Neural progenitor cell (in vitro differentiated cells): ENCODE measurements at regions not wholly inside any gene's neighbourhood (a gene's known extent, or its start where the extent isn't known, plus 50 kb on each side); places are given as distances from the start of the nearest gene placed in this dataset.

ENCODE experiments used
- DNase-seq: peaks from one replicate; pipeline ENCODE4 v3.0.0-alpha.2; 2016; ENCODE audit warnings: low spot score
- H2AFZ ChIP-seq: fragments of 200-600 bp; sonication (generic); replicated peaks from 2 replicates; pipeline ENCODE4 v1.6.1; 2016; ENCODE audit warnings: antibody characterized with exemption
- H3F3A ChIP-seq: fragments of 200-600 bp; sonication (generic); 2 replicates; pipeline ENCODE4 v1.6.1; 2016; ENCODE audit warnings: antibody characterized with exemption, low read depth
- H3K27ac ChIP-seq: fragments of 200-600 bp; sonication (generic); 2 replicates; pipeline ENCODE4 v1.5.1; 2016; ENCODE audit warnings: mild to moderate bottlenecking
- H3K27me3 ChIP-seq: fragments of 200-600 bp; sonication (generic); 2 replicates; pipeline ENCODE4 v1.6.1; 2016; ENCODE audit warnings: mild to moderate bottlenecking, moderate library complexity
- H3K36me3 ChIP-seq: fragments of 200-600 bp; sonication (generic); 2 replicates; pipeline ENCODE4 v1.5.1; 2016
- H3K4me1 ChIP-seq: fragments of 200-600 bp; sonication (generic); 2 replicates; pipeline ENCODE4 v1.6.1; 2016; ENCODE audit warnings: mixed run types
- H3K4me2 ChIP-seq: fragments of 200-600 bp; sonication (generic); 2 replicates; pipeline ENCODE4 v1.6.1; 2016
- H3K4me3 ChIP-seq: fragments of 200-600 bp; sonication (generic); 2 replicates; pipeline ENCODE4 v1.5.1; 2016
- H3K79me2 ChIP-seq: fragments of 200-600 bp; sonication (generic); 2 replicates; pipeline ENCODE4 v1.6.1; 2016; ENCODE audit warnings: low read depth
- H3K9ac ChIP-seq: fragments of 200-600 bp; sonication (generic); 2 replicates; pipeline ENCODE4 v1.6.1; 2016
- H3K9me3 ChIP-seq: fragments of 200-600 bp; sonication (generic); 2 replicates; pipeline ENCODE4 v1.5.1; 2016; ENCODE audit warnings: low read depth
- H4K20me1 ChIP-seq: fragments of 200-600 bp; sonication (generic); 2 replicates; pipeline ENCODE4 v1.6.1; 2016; ENCODE audit warnings: low read depth
- H3K27ac Mint-ChIP-seq: 3 replicates; pipeline ENCODE4 v1.8.0; 2021; ENCODE audit warnings: mixed read lengths
- H3K27me3 Mint-ChIP-seq: 2 replicates; pipeline ENCODE4 v1.8.0; 2022; ENCODE audit warnings: low read depth, mild to moderate bottlenecking, inconsistent platforms, moderate library complexity, mixed read lengths; ENCODE audit not compliant: insufficient read depth
- H3K36me3 Mint-ChIP-seq: 3 replicates; pipeline ENCODE4 v1.8.0; 2021; ENCODE audit warnings: mixed read lengths
- H3K4me1 Mint-ChIP-seq: 3 replicates; pipeline ENCODE4 v1.8.0; 2021; ENCODE audit warnings: mixed read lengths
- H3K4me3 Mint-ChIP-seq: 3 replicates; pipeline ENCODE4 v1.8.0; 2021; ENCODE audit warnings: mild to moderate bottlenecking, moderate library complexity, mixed read lengths
- H3K9me3 Mint-ChIP-seq: 3 replicates; pipeline ENCODE4 v1.8.0; 2020; ENCODE audit warnings: mixed read lengths
- EZH2 ChIP-seq: fragments of 200-600 bp; sonication (generic); IDR thresholded peaks from 2 replicates; pipeline ENCODE4 v1.6.1; 2017; ENCODE audit warnings: antibody characterized with exemption, mild to moderate bottlenecking, moderate library complexity
- EZH2phosphoT487 ChIP-seq: fragments of 200-600 bp; sonication (generic); IDR thresholded peaks from 2 replicates; pipeline ENCODE4 v1.6.1; 2017; ENCODE audit warnings: antibody characterized with exemption
- TF ChIP-seq, protein P1 (sequence below): fragments of 200-600 bp; sonication (generic); IDR thresholded peaks from 2 replicates; pipeline ENCODE4 v1.5.1; 2017; ENCODE audit warnings: antibody characterized with exemption, mild to moderate bottlenecking

DNA sequence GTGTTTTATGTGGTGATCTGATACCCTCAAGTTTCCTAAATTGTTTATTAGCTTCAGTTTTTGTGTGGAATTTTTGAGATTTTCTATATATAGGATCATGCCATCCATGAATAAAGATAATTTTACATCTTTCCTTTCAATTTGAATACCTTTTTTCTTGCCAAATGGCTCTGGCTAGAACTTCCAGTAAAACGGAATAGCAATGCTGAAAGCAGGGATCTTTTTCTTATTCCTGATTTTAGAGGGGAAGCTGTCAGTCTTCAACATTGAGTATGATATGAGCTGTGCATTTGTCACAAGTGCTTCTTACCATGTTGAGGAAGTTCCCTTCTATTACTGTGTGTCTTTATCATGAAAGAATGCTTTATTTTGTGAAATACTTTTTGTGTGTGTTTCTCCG, 618.8 kb downstream of the FGF9 start:
- Mint-ChIP-seq H3K27ac (no peak overlapping the region), H3K36me3 (no peaks in the 10 kb centered on the region), H3K4me1 (no peaks in the 10 kb centered on the region), H3K4me3 (no peak overlapping the region), H3K27me3 (peaks cover 2% of the 10 kb centered on the region), H3K9me3 (peaks cover 2% of the 10 kb centered on the region)
- TF ChIP-seq, protein P1, sequence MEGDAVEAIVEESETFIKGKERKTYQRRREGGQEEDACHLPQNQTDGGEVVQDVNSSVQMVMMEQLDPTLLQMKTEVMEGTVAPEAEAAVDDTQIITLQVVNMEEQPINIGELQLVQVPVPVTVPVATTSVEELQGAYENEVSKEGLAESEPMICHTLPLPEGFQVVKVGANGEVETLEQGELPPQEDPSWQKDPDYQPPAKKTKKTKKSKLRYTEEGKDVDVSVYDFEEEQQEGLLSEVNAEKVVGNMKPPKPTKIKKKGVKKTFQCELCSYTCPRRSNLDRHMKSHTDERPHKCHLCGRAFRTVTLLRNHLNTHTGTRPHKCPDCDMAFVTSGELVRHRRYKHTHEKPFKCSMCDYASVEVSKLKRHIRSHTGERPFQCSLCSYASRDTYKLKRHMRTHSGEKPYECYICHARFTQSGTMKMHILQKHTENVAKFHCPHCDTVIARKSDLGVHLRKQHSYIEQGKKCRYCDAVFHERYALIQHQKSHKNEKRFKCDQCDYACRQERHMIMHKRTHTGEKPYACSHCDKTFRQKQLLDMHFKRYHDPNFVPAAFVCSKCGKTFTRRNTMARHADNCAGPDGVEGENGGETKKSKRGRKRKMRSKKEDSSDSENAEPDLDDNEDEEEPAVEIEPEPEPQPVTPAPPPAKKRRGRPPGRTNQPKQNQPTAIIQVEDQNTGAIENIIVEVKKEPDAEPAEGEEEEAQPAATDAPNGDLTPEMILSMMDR, result no peak
- TF ChIP-seq EZH2phosphoT487 (no peak), EZH2 (no peak)
- H3K9ac ChIP-seq, result no peak overlapping the region
- no peaks in the 10 kb centered on the region for H3K79me2 ChIP-seq
- no peak for DNase-seq
- no peaks in the 10 kb centered on the region for H3F3A ChIP-seq
- no peaks in the 10 kb centered on the region for H3K36me3 ChIP-seq
- H3K27ac ChIP-seq, result no peak overlapping the region
- H3K4me3 ChIP-seq, result no peak overlapping the region
- no peaks in the 10 kb centered on the region for H3K4me1 ChIP-seq
- H2AFZ ChIP-seq, result no peak overlapping the region
- H3K27me3 ChIP-seq, result no peaks in the 10 kb centered on the region
- H3K4me2 ChIP-seq, result no peak overlapping the region
- no peaks in the 10 kb centered on the region for H4K20me1 ChIP-seq
- no peaks in the 10 kb centered on the region for H3K9me3 ChIP-seq

DNA sequence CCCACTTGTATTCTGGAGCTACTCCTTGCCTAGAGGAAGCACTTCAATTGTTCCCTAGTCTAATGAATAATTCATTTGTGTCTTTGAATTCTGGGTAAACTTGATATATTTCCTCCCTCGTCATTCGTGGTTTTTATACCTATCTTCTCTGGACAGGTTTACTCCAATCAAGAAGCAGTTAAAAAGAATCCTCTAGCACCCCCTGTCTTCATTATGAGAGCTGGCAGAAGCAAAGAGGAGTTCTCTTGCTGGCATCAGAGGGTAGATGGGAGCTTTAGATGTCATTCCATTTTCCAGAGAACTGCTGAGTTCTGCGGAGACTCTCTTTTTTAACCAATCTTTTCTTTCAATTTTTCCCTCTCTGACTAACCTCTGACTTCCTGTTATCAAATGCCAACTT, 627.7 kb downstream of the FGF9 start:
- Histone ChIP-seq H3K36me3 (no peaks in the 10 kb centered on the region), H3K79me2 (no peaks in the 10 kb centered on the region), H3K4me3 (no peak overlapping the region), H2AFZ (no peak overlapping the region), H3K27me3 (no peaks in the 10 kb centered on the region), H3F3A (no peaks in the 10 kb centered on the region), H3K27ac (no peak overlapping the region), H4K20me1 (no peaks in the 10 kb centered on the region), H3K4me2 (no peak overlapping the region), H3K9me3 (peaks cover 5% of the 10 kb centered on the region), H3K4me1 (no peaks in the 10 kb centered on the region), H3K9ac (no peak overlapping the region)
- no peak for DNase-seq
- H3K27me3 Mint-ChIP-seq, result no peaks in the 10 kb centered on the region
- peaks cover 30% of the 10 kb centered on the region for H3K9me3 Mint-ChIP-seq
- H3K36me3 Mint-ChIP-seq, result peaks cover 3% of the 10 kb centered on the region
- no peaks in the 10 kb centered on the region for H3K4me1 Mint-ChIP-seq
- TF ChIP-seq EZH2phosphoT487, result no peak
- TF ChIP-seq, protein P1, result peak; percentile 12
- no peak overlapping the region for H3K4me3 Mint-ChIP-seq
- no peak overlapping the region for H3K27ac Mint-ChIP-seq

DNA sequence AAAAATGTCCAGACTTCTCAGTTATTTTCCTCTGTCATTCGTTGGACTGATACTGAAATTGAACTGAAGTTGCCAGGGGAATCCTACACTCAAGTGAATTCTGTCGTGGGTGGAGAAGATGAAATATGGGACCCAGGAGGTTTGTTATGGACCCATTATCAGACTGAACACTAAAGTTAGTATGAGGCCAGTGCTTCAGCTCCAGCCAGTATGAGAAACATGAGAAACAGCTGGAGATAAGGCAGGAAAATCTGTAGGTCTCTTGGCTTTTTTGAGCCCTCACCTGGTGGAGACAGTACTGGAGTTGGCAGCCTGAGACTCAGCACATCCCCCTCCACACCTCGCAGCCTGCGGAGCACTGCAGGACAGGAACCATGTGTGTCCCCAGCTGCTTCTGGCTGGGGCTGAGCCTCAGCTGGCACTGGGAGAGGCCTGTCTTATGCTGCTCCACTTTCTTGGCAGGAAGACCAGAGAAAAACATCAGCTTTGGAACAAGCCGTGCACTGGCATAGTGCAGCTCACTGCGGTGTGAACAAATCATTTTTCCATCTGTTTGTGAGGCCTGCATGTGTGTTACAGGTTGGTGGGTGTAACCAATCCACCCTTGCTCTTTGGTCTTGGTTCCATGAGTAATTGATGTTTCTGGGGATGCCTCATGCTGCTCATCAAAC, 641.0 kb downstream of the FGF9 start:
- no peak for DNase-seq
- peaks cover 19% of the 10 kb centered on the region for H3K9me3 Mint-ChIP-seq
- Histone ChIP-seq H2AFZ (peak overlapping the region; percentile 72), H3K27me3 (no peaks in the 10 kb centered on the region), H3K27ac (no peak overlapping the region), H3K4me2 (no peak overlapping the region), H4K20me1 (no peaks in the 10 kb centered on the region), H3K9ac (no peak overlapping the region), H3K79me2 (no peaks in the 10 kb centered on the region), H3K36me3 (no peaks in the 10 kb centered on the region), H3K4me3 (no peak overlapping the region), H3F3A (no peaks in the 10 kb centered on the region), H3K9me3 (no peaks in the 10 kb centered on the region), H3K4me1 (no peaks in the 10 kb centered on the region)
- peaks cover 3% of the 10 kb centered on the region for H3K27me3 Mint-ChIP-seq
- H3K4me1 Mint-ChIP-seq, result no peaks in the 10 kb centered on the region
- TF ChIP-seq EZH2 (no peak), EZH2phosphoT487 (no peak)
- TF ChIP-seq, protein P1, result no peak
- no peaks in the 10 kb centered on the region for H3K36me3 Mint-ChIP-seq
- no peak overlapping the region for H3K4me3 Mint-ChIP-seq
- no peak overlapping the region for H3K27ac Mint-ChIP-seq
